ENCODE measurements at regions not wholly inside any gene's neighbourhood (a gene's known extent, or its start where the extent isn't known, plus 50 kb on each side); places are given as distances from the start of the nearest gene placed in this dataset.
"Not testable (repeated sequence)": the region's sequence is repeated elsewhere in the genome, so short reads cannot be mapped to it uniquely, and the experiment has no call there.

- TF ChIP-seq, protein P1, sequence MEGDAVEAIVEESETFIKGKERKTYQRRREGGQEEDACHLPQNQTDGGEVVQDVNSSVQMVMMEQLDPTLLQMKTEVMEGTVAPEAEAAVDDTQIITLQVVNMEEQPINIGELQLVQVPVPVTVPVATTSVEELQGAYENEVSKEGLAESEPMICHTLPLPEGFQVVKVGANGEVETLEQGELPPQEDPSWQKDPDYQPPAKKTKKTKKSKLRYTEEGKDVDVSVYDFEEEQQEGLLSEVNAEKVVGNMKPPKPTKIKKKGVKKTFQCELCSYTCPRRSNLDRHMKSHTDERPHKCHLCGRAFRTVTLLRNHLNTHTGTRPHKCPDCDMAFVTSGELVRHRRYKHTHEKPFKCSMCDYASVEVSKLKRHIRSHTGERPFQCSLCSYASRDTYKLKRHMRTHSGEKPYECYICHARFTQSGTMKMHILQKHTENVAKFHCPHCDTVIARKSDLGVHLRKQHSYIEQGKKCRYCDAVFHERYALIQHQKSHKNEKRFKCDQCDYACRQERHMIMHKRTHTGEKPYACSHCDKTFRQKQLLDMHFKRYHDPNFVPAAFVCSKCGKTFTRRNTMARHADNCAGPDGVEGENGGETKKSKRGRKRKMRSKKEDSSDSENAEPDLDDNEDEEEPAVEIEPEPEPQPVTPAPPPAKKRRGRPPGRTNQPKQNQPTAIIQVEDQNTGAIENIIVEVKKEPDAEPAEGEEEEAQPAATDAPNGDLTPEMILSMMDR (IDR thresholded peaks at IDR 0.05; ENCODE audit: control insufficient read depth, extremely low read depth, insufficient read depth): no peak
- no peak for DNase-seq (ENCODE audit: low read depth)
- H3K4me3 ChIP-seq (ENCODE audit: low read depth, low read length): no peak overlapping the region
Observed at GRCh38 chr5:6107675-6108539, 270.4 kb downstream of the MED10 start.

DNA sequence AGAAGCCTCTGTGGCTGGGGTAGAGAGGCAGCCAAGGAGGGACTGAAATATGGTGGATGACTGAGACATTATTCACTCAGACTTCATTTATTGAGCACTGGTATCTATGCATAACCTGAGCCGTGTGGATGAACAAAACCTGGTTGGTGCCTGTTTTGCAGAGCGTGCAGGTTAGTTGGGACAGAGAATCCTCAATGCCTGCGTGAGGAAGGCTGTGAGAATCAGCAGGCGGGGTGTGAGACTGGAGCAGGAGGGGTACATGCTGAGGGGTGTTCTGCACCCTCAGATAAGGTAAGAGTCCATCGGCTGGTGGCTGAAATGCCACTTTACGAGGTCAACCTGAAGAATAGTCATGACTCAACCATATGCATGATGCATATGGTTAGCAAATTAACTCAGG is 271.6 kb downstream of the MED10 start:
- TF ChIP-seq, protein P1 (IDR thresholded peaks at IDR 0.05; ENCODE audit: control insufficient read depth, extremely low read depth, insufficient read depth): no peak
- no peak overlapping the region for H3K4me3 ChIP-seq (ENCODE audit: low read depth, low read length)
- DNase-seq (ENCODE audit: low read depth): no peak

DNA sequence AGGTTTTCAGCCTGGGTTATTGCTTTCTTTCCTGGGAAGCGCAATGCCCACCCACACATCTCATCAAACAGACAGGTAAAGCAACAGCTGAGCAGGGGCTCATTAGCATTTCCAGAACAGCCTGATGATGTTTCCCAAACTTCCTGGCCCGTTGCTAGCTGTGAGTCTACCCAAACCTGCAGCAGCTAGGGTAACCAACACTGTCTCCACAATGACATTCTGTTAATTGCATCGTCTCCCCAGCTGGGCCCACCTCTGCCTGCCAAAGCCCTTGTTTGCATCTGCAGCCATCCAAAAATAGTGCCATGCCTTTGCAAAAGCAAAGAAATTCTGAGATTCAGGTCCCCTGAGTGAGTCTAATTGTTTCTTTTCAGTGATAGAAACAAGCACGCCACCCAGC is 273.0 kb downstream of the MED10 start:
- DNase-seq (ENCODE audit: low read depth): no peak
- no peak overlapping the region for H3K4me3 ChIP-seq (ENCODE audit: low read depth, low read length)
- TF ChIP-seq, protein P1 (IDR thresholded peaks at IDR 0.05; ENCODE audit: control insufficient read depth, extremely low read depth, insufficient read depth): no peak

- no peak overlapping the region for H3K4me3 ChIP-seq (ENCODE audit: low read depth, low read length)
- TF ChIP-seq, protein P1 (IDR thresholded peaks at IDR 0.05; ENCODE audit: control insufficient read depth, extremely low read depth, insufficient read depth): no peak
- DNase-seq (ENCODE audit: low read depth): no peak
Observed at GRCh38 chr5:6096101-6096500, 282.2 kb downstream of the MED10 start.

DNA sequence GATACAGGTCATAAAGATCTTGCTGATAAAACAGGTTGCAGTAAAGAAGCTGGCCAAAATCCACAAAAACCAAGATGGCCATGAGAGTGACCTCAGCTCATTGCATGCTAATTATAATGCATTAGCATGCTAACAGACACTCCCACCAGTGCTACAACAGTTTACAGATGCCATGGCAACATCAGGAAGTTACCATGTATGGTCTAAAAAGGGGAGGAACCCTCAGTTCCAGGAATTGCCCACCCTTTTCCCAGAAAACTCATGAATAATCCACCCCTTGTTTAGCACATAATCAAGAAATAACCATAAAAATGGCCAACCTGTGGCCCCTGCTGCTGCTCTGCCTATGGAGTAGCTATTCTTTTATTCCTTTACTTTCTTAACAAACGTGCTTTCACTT is 284.2 kb downstream of the MED10 start:
- H3K4me3 ChIP-seq (ENCODE audit: low read depth, low read length); DNase-seq (ENCODE audit: low read depth): not testable (repeated sequence)

DNA sequence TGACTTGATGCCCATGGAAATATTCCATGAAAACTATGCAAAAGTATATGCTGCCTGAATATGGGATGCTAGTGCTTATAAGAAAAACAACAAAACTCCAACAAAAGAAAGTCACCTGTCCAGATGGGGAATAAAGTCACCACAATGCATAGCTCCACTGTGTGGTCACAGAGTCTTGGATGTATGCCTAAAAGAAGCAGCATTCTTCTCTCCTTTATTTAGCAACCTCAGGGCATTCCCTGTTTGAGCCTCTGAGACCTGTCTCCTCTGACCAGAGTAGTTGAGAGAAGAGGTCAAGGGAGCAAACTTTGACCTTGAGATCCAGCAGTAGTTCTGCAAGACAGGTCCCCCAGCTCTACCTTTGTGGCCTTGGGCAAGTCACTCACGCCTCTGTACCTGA is 287.5 kb downstream of the MED10 start:
- no peak for DNase-seq (ENCODE audit: low read depth)
- no peak overlapping the region for H3K4me3 ChIP-seq (ENCODE audit: low read depth, low read length)
- TF ChIP-seq, protein P1 (IDR thresholded peaks at IDR 0.05; ENCODE audit: control insufficient read depth, extremely low read depth, insufficient read depth): no peak

GRCh38 chr5:6090079-6090654 is 288.2 kb downstream of the MED10 start:
- TF ChIP-seq, protein P1 (IDR thresholded peaks at IDR 0.05; ENCODE audit: control insufficient read depth, extremely low read depth, insufficient read depth): no peak
- DNase-seq (ENCODE audit: low read depth): no peak

More at GRCh38 chr5:6090079-6090654, 288.2 kb downstream of the MED10 start:
- H3K4me3 ChIP-seq (ENCODE audit: low read depth, low read length): no peak overlapping the region
